K562 (cell line): ENCODE measurements at regions not wholly inside any gene's neighbourhood (a gene's known extent, or its start where the extent isn't known, plus 50 kb on each side); places are given as distances from the start of the nearest gene placed in this dataset.

Experiments used
- ATAC-seq: fragments of 200-7000 bp; cut with Tn5 transposase; 3 replicates; pipeline ENCODE4 v1.9.1; 2020; ENCODE audit warnings: moderate library complexity
- BruUV-seq: library from RNA; stranded (reverse); fragments of 400-500 nt; replicated peaks from 2 replicates; lab custom pipeline; 2021; lab: Mats Ljungman, UMichigan
- CTCF ChIA-PET: fragments of 300-600 bp; formaldehyde crosslinking; extraction: SDS; loops from one replicate; lab custom pipeline; 2021; ENCODE audit warnings: low intra/inter-chr PET ratio; lab: Yijun Ruan, JAX
- POLR2A ChIA-PET: fragments of 300-600, 350-650 bp; sonication (Branson Sonifier 250); formaldehyde crosslinking; extraction: SDS; loops from one replicate; lab custom pipeline; 2021; ENCODE audit warnings: antibody characterized with exemption, inconsistent platforms; lab: Yijun Ruan, JAX
- DNase-seq, 4 experiments: peaks; one replicate each; pipeline versions ENCODE4 v3.0.0 to v3.0.0-alpha.2; 2011 to 2018; ENCODE audit warnings: low spot score in 3 of 4, mixed read lengths in 3 of 4; ENCODE audit errors: extremely low read depth in 1 of 4
- FAIRE-seq: peaks from 2 replicates; lab custom pipeline; 2011; peaks lifted over from hg19 to GRCh38; lab: Jason Lieb, UNC
- H2AFZ ChIP-seq: 2 replicates; pipeline ENCODE4 v1.6.0; 2011; ENCODE audit warnings: low read depth, low read length, control low read depth, inconsistent platforms
- H3K27ac ChIP-seq: fragments of 200-600 bp; 3 replicates; pipeline ENCODE4 v1.8.0; 2011; ENCODE audit warnings: low read depth, mild to moderate bottlenecking, control low read depth, inconsistent platforms, low read length, moderate library complexity, mixed read lengths; ENCODE audit errors: extremely low read depth
- H3K27me3 ChIP-seq, 2 experiments: fragments of 300-600 bp in 1 of 2; 2 replicates in 1 of 2; 3 replicates in 1 of 2; pipeline versions ENCODE4 v1.6.0 to v1.8.0; 2011; ENCODE audit warnings: inconsistent platforms in 2 of 2, low read length in 2 of 2, mild to moderate bottlenecking in 1 of 2, mixed read lengths in 1 of 2, moderate library complexity in 1 of 2; ENCODE audit not compliant: control insufficient read depth in 2 of 2, insufficient read depth in 2 of 2
- H3K36me3 ChIP-seq: fragments of 300-600 bp; 3 replicates; pipeline ENCODE4 v1.8.0; 2011; ENCODE audit warnings: mild to moderate bottlenecking, low read length, inconsistent platforms; ENCODE audit not compliant: control insufficient read depth, insufficient read depth
- H3K4me1 ChIP-seq, 2 experiments: fragments of 200-600 bp in 1 of 2; replicated peaks in 1 of 2; 2 replicates in 1 of 2; 3 replicates in 1 of 2; pipeline versions ENCODE4 v1.5.1 to v1.8.0; 2011; ENCODE audit warnings: inconsistent platforms in 2 of 2, low read length in 2 of 2, mild to moderate bottlenecking in 1 of 2, mixed read lengths in 1 of 2, moderate library complexity in 1 of 2; ENCODE audit not compliant: control insufficient read depth in 2 of 2, insufficient read depth in 2 of 2
- H3K4me2 ChIP-seq: 2 replicates; pipeline ENCODE4 v1.6.1; 2011; ENCODE audit warnings: low read length, control low read depth, inconsistent platforms, mixed read lengths; ENCODE audit not compliant: insufficient read depth
- H3K4me3 ChIP-seq: fragments of 200-600 bp; sonication (generic), shearing (Covaris generic); 2 replicates; pipeline ENCODE4 v1.5.1; 2016; ENCODE audit warnings: control low read depth, inconsistent platforms
- H3K79me2 ChIP-seq: fragments of 200-600 bp; 3 replicates; pipeline ENCODE4 v1.8.0; 2011; ENCODE audit warnings: low read length, inconsistent platforms; ENCODE audit not compliant: control insufficient read depth, insufficient read depth
- H3K9ac ChIP-seq, 2 experiments: 2 replicates each; pipeline versions ENCODE4 v1.6.0 to v1.6.1; 2011; ENCODE audit warnings: low read depth in 2 of 2, low read length in 2 of 2, control low read depth in 1 of 2, inconsistent platforms in 1 of 2, mild to moderate bottlenecking in 1 of 2, mixed read lengths in 1 of 2; ENCODE audit not compliant: insufficient read depth in 1 of 2
- H3K9me1 ChIP-seq: one replicate; pipeline ENCODE4 v1.6.0; 2011; ENCODE audit warnings: inconsistent platforms, mild to moderate bottlenecking, low read length, moderate library complexity; ENCODE audit not compliant: control insufficient read depth, insufficient read depth
- H3K9me3 ChIP-seq: replicated peaks from 2 replicates; pipeline ENCODE4 v1.5.1; 2011; ENCODE audit warnings: low read depth, low read length, inconsistent platforms; ENCODE audit not compliant: control insufficient read depth, insufficient read depth
- H4K20me1 ChIP-seq: replicated peaks from 2 replicates; pipeline ENCODE4 v1.6.1; 2011; ENCODE audit warnings: low read length, inconsistent platforms, mixed read lengths; ENCODE audit not compliant: control insufficient read depth, insufficient read depth
- CHD1 ChIP-seq: fragments of 200-600 bp; sonication (generic); IDR thresholded peaks from one replicate; pipeline ENCODE4 v1.6.1; 2012; ENCODE audit warnings: mild to moderate bottlenecking, moderate library complexity, low read length, inconsistent platforms
- EWSR1 ChIP-seq: fragments of 450-650 bp; IDR thresholded peaks from 2 replicates; pipeline ENCODE4 v1.6.1; 2018; ENCODE audit warnings: borderline replicate concordance, mild to moderate bottlenecking, low read depth, moderate library complexity; ENCODE audit not compliant: partially characterized antibody
- PHTF2 ChIP-seq: fragments of 250-450 bp; sonication (Bioruptor Pico); IDR thresholded peaks from 2 replicates; pipeline ENCODE4 v1.5.0; 2021; ENCODE audit warnings: mild to moderate bottlenecking
- POLR2B ChIP-seq: fragments of 450-650 bp; IDR thresholded peaks from 2 replicates; pipeline ENCODE4 v1.6.1; 2018; ENCODE audit warnings: low read depth; ENCODE audit not compliant: partially characterized antibody
- POLR2H ChIP-seq: IDR thresholded peaks from 2 replicates; pipeline ENCODE4 v1.6.1; 2016; ENCODE audit warnings: missing genetic modification characterization, low read depth, mild to moderate bottlenecking, control low read depth, missing compliant biosample characterization, moderate library complexity
- POU5F1 ChIP-seq: fragments of 150-350 bp; IDR thresholded peaks from 2 replicates; pipeline ENCODE4 v1.6.1; 2014; ENCODE audit warnings: borderline replicate concordance, low read length, low read depth, mild to moderate bottlenecking; ENCODE audit not compliant: partially characterized antibody
- WGBS: fragments of 100-300 bp; shearing (Covaris generic); methylation state at CpG from one replicate; pipeline ENCODE4 v1.1.6; 2016; ENCODE audit warnings: low coverage, mixed read lengths; ENCODE audit not compliant: insufficient coverage; ENCODE audit errors: missing lambda C conversion rate; 5-methylcytosine and 5-hydroxymethylcytosine counted together
- in situ Hi-C: fragments of 300-500 bp; cut with MboI; formaldehyde crosslinking; loops from 4 replicates; pipeline ENCODE4 v1.15.0; 2018; ENCODE audit warnings: inconsistent platforms, mixed read lengths
- intact Hi-C: fragments of 100-400 bp; cut with micrococcal nuclease; formaldehyde crosslinking; loops from 2 replicates; pipeline ENCODE4 v1.14.2; 2022
- TF ChIP-seq, protein P1 (sequence below), 2 experiments: fragments of 450-650 bp; IDR thresholded peaks; 2 replicates each; pipeline ENCODE4 v1.6.1; 2016; ENCODE audit warnings: mild to moderate bottlenecking in 2 of 2, borderline replicate concordance in 1 of 2, low read depth in 1 of 2, moderate library complexity in 1 of 2
- TF ChIP-seq, protein P2 (sequence below): fragments of 200-800 bp; sonication (Bioruptor generic); IDR thresholded peaks from 2 replicates; pipeline ENCODE4 v1.6.1; 2017; ENCODE audit warnings: missing genetic modification characterization, missing compliant biosample characterization
- TF ChIP-seq, protein P3 (sequence below), 2 experiments: fragments of 450-650 bp in 1 of 2; sonication (generic) in 1 of 2; formaldehyde crosslinking; conservative IDR thresholded peaks; 2 replicates each; pipeline versions ENCODE4 v1.4.0 to v1.8.1; 2020 to 2022; ENCODE audit warnings: mild to moderate bottlenecking in 1 of 2, missing genetic modification reagents in 1 of 2

DNA sequence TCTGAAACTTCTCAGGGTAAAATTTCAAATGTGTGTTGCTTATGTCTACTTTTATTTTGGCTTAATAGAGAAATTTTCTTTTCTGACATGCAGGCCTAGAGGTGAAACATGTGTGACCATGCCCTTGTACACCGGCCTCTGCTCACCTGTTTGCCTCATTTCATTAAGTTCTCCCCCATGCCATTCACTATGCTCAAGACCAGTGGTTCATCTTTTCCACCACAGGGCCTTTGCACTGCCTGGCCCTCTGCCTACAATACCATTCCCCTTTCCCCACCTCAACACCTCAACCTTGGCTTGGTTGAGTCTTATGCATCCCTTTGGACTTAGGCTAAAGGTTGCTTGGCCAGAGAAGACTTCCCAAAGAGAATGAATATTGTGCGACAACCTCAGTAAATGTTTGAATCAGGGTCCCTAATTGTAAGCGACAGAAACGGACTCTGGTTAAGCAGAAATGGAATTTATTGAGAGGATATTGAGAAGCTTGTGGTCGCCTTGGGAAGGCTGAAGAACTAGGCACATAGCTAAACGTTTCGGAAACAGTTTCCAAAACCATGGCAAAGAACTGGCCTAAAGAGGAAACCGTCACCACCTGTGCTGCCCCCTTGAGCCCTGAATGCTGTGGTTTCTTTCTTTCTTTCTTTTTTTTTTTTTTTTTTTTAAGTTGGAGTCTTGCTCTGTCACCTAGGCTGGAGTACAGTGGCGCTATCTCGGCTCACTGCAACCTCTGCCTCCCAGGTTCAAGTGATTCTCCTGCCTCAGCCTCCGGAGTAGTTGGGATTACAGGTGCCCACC, 152.2 kb downstream of the SOX4 start (continued):
- TF ChIP-seq EWSR1 (no peak), POLR2B (no peak), CHD1 (no peak)

DNA sequence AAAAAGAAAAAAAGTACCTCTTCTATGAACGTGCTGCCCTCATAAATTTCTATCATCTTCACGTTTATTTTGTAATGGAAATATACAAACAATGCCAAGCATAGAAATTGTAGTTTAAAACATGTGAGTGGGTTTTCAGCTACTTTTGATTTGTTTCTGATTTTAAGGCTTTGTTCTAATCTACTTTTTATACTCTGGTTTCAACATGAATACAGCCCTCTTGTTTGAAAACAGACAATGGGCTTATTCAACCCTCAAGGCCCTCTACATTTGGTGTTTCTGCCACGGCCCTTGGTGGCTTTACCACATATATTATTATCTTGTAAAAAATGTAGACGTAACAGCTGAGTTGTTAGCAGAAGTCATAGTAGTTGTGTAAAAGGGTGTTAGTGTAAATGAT, 153.9 kb downstream of the SOX4 start:
- Histone ChIP-seq H3K4me3 (no peak overlapping the region), H3K27me3 (peaks cover 3 to 13% of the 10 kb centered on the region in 2 experiments; a peak in 3 of 5 replicates), H3K36me3 (no peaks in the 10 kb centered on the region), H3K9me3 (no peaks in the 10 kb centered on the region), H2AFZ (no peak overlapping the region), H3K4me2 (no peak overlapping the region), H4K20me1 (no peaks in the 10 kb centered on the region), H3K4me1 (no peaks in the 10 kb centered on the region), H3K9me1 (no peaks in the 10 kb centered on the region), H3K27ac (no peak overlapping the region), H3K79me2 (no peaks in the 10 kb centered on the region), H3K9ac (no peak overlapping the region)
- BruUV-seq = no TSS peak
- in situ Hi-C loops (no loop called here), intact Hi-C loops (no loop called here)
- no peak for DNase-seq
- ChIA-PET POLR2A (no interaction called here), CTCF (interaction anchor here (0.6 kb wide), 1 partner anchor 1138 kb away, joined by 3 read pairs; no protein-coding TSS in a partner anchor)
- 0% methylated on average over 4 of the region's 4 CpGs for WGBS
- no peak for FAIRE-seq
- TF ChIP-seq, protein P1, sequence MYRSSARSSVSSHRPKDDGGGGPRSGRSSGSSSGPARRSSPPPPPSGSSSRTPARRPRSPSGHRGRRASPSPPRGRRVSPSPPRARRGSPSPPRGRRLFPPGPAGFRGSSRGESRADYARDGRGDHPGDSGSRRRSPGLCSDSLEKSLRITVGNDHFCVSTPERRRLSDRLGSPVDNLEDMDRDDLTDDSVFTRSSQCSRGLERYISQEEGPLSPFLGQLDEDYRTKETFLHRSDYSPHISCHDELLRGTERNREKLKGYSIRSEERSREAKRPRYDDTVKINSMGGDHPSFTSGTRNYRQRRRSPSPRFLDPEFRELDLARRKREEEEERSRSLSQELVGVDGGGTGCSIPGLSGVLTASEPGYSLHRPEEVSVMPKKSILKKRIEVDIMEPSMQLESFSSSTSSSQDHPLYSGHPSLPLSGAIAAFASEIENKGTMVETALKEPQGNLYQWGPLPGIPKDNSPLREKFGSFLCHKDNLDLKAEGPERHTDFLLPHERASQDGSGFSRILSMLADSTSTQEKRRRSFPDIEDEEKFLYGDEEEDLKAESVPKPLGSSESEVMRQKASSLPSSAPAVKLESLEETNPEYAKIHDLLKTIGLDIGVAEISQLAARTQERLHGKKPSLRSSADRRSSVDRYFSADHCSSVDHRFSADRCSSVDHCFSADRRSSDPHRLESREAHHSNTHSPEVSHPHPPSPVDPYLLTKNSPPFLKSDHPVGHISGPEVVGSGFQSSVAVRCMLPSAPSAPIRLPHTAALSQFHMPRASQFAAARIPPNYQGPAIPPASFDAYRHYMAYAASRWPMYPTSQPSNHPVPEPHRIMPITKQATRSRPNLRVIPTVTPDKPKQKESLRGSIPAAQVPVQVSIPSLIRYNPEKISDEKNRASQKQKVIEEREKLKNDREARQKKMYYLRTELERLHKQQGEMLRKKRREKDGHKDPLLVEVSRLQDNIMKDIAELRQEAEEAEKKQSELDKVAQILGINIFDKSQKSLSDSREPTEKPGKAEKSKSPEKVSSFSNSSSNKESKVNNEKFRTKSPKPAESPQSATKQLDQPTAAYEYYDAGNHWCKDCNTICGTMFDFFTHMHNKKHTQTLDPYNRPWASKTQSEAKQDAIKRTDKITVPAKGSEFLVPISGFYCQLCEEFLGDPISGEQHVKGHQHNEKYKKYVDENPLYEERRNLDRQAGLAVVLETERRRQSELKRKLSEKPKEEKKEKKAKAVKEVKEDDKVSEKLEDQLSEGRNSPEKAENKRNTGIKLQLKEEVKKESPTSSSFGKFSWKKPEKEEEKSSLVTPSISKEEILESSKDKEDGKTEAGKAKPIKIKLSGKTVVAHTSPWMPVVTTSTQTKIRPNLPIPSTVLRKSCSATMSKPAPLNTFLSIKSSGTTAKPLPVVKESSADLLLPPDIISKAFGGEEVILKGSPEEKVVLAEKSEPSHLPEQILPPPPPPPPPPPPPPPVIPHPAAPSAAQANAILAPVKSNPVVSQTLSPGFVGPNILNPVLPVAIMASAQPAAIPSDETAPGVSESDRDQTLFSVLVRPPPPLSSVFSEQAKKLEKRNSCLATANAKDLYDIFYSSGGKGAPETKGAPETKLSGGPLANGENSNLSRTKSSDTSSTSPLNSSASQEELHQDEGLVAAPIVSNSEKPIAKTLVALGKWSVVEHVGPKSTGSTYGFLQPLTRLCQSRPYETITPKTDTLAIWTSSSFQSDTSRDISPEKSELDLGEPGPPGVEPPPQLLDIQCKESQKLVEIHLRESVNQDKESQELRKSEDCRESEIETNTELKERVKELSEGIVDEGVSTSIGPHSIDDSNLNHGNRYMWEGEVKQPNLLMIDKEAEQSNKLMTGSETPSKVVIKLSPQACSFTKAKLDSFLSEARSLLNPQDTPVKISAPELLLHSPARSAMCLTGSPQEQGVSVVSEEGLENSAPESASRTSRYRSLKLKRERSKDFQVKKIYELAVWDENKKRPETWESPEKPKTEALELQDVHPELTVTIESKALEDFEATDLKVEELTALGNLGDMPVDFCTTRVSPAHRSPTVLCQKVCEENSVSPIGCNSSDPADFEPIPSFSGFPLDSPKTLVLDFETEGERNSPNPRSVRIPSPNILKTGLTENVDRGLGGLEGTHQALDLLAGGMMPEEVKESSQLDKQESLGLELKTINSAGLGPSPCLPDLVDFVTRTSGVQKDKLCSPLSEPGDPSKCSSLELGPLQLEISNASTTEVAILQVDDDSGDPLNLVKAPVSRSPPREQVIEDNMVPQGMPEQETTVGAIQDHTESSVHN (IDR thresholded peaks at IDR 0.05; ENCODE audit: borderline replicate concordance in 1 of 2, low read depth in 1 of 2) = no peak
- TF ChIP-seq, protein P2, sequence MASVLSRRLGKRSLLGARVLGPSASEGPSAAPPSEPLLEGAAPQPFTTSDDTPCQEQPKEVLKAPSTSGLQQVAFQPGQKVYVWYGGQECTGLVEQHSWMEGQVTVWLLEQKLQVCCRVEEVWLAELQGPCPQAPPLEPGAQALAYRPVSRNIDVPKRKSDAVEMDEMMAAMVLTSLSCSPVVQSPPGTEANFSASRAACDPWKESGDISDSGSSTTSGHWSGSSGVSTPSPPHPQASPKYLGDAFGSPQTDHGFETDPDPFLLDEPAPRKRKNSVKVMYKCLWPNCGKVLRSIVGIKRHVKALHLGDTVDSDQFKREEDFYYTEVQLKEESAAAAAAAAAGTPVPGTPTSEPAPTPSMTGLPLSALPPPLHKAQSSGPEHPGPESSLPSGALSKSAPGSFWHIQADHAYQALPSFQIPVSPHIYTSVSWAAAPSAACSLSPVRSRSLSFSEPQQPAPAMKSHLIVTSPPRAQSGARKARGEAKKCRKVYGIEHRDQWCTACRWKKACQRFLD = no peak
- TF ChIP-seq POU5F1 (no peak), POLR2H (tag) (no peak), PHTF2 (CRISPR knock-in tag) (no peak)
- TF ChIP-seq, protein P3, sequence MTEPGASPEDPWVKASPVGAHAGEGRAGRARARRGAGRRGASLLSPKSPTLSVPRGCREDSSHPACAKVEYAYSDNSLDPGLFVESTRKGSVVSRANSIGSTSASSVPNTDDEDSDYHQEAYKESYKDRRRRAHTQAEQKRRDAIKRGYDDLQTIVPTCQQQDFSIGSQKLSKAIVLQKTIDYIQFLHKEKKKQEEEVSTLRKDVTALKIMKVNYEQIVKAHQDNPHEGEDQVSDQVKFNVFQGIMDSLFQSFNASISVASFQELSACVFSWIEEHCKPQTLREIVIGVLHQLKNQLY (CRISPR knock-in tag; conservative IDR thresholded peaks at IDR 0.05) = no peak
- ATAC-seq = no peak
